Fibroblast of skin of left quadriceps (primary cell): ENCODE measurements at regions not wholly inside any gene's neighbourhood (a gene's known extent, or its start where the extent isn't known, plus 50 kb on each side); places are given as distances from the start of the nearest gene placed in this dataset.
"Not testable (repeated sequence)": the region's sequence is repeated elsewhere in the genome, so short reads cannot be mapped to it uniquely, and the experiment has no call there.

Experiments
- DNase-seq, 2 experiments: peaks; one replicate each; pipeline ENCODE4 v3.0.0-alpha.2; 2013; ENCODE audit warnings: low read depth in 2 of 2

DNA sequence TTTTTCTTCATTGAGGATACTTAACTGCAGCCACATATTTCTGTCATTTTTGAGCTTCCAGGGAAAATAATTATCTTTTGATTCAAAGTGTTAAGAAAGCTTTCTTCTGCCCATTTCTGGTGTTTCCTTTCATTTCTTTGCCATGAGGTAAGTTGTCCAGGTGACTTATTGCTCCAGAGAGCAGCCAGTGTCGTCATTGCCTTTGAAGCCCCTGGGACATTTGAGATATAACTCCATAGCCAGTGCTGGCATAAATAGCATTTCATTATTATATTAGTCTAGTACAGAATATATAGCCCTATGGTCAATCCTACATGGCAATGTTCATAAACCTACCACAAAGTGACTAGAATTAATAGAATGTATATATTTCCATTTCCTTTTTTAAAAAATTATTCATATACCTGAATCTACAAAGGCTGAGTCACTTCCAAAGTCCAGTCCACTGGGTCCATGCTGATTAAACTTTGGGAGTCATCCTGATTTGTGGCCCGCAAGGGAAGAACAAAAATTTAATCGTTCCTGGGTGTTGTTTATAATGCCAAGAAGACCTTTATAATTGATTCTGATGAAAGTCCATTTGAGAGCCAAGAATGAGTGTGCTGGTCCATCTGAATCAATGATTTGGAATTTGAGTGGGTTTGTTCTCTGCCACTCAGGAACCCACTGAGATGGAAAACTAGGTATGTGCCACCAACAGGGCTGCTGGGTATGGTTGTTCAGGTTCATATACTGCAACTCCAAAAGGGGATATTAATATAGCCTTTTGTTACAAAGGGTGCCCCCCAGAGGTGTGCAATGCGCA is 221.8 kb upstream of the PLXNA2 start:
- no peak for DNase-seq

DNA sequence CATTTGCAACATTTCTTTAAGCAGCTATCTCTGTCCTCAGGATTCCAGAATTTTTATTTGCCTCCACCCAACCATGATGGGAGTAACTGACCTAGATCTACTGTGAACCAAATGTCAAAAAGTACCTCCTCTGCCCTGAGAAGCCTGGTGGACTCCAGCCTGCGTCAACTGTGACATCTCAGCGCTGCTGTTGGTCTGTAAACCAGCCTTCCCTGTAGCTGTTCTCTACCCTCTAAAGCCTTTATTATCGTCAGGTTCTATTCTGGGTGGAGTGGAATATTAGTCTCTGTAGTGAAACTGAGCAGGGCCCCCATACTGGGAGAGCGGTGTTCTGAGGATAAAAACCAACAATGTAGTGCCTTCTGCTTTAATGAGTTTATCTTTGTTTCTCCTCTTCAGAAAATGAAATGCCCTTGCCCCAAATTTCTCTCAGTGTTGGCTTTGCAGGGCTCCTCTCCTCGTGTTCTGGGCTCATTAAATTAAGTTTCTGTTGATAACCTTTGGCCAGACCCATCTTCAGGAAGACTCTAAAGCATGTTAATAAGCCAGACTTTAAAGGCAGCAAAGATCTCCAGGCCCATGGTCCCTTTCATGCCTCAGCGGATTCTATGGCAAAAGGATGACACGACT is 223.1 kb upstream of the PLXNA2 start:
- DNase-seq, result no peak

DNA sequence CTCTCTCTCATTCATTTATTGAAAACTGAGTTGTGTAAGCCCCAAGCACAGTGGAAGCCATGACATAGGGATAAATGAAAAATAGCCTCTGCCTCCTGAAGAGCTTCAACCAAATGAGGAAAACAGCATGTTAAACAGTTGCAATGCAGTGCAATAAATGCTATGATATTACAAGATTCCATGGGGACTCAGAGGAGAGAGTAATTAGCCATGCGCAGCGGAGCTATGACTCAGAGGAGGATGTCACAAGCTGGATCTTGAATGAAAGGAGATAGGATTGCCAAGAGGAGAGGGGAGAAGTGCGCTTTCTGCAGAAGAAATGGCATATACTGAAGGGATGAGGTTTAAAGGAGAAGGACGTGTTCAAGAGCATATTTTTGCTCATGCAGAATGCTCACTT is 231.3 kb upstream of the PLXNA2 start:
- DNase-seq, result peak; percentile 26 to 36

DNA sequence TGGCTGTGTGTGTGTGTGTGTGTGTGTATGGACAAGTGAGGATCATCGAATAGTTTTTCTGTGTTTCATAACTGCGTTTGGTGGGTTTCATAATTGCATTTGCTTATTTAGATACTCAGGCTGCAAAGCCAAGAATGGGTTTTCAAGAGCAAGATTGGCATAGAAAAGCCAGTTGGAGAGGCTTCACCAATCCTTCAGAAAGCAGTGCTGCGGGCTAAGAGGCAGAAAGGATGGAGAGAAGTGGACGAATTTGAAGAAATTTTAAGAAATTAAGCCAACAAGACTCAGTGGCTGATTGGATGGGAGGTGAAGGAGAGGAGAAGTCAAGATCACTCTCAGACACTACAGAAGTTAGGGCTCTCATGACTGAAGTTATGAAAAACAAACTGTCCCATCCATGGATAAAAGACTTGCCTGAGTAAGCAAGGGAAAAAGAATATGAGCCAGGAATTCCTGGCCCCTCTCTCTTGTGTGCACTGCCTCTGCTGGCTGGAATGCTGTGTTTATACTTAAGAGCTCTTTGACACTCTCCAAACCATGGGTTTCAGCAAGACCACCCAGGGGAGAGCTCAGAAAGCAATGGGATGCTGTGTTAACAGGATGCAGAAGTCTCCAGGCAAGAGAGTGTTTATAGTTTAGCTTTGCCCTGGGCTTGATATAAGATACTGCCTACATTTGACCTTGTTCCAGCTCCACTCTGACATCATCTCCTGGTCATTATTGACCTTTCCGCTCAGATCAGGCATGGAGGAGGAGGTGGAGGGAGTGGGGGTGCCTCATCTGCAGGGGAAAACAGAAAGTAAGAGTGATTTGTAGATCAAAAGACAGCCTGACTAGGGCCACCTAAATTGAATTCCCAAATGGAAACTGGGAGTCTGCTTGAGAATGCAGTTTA is 232.0 kb upstream of the PLXNA2 start:
- DNase-seq, result peak in 1 of 2 experiments; percentile 3

DNA sequence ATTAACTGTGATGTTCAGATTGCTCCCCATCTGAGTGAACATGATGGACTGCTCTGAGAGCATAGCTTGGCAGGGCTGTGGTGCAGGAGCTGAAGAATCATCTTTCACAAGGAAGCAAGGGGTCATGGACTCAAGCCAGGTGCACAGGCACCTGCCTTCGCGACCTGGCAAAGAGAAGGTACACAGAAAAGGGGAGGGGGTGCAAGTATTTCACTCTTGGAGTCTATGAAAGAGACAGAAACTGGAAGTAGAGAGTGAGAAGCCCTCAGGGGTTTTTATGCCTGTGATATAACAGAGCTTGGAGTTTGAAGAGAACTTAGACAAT is 232.6 kb upstream of the PLXNA2 start:
- no peak for DNase-seq

DNA sequence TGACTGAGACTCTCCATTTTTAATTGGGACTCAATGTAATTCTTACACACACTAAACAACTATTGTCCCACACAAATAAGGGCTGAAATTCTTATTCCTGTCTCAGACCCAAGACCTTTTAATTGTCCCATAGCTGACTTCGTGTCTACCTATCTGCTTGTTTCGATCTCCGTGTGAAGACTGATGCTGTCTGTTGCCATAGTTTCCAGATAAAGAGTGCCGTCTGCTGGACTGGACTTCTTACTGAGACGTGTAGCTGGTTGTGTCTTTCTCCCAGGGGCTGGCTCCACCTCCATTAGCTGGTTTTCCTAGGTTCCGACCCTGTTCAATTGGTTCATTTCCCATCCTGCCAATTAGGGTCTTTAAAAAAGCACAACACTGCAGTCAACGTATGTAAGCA is 235.3 kb upstream of the PLXNA2 start:
- no peak for DNase-seq

DNA sequence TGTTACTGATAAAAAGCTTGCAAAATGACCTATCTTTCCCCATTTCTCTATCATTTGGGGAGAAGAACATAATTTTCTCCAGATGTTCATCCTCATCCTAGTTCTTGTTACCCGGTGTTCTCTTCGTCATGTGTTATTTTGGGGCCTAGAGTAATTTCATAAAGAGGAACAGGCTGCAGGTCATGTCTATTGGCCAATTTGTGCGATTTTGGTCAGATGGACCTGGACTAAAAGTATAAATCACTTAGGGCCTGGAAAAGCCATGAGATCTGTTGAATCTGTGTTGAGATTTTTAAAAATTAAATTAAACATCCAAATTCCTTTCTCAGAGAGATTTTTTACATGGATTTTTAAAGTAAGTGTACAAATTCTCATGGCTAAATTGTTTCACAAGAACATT is 241.3 kb upstream of the PLXNA2 start:
- DNase-seq, result no peak

DNA sequence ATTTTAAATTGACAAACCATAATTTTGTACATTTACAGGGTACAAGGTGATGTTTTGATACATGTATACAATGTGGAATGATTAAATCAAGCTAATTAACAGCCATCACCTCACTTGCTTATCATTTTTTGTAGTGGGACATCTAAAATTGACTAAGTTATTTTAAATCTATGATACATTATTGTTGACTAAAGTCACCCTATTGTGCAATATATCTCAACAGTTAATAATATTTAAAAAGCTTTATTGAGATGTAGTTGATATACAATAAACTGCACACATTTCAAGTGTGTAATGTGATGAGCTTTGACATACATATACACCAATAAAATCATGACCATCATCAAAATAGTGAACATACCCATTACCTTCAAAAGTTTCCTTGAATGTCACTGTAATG is 242.5 kb upstream of the PLXNA2 start:
- DNase-seq, result no peak

DNA sequence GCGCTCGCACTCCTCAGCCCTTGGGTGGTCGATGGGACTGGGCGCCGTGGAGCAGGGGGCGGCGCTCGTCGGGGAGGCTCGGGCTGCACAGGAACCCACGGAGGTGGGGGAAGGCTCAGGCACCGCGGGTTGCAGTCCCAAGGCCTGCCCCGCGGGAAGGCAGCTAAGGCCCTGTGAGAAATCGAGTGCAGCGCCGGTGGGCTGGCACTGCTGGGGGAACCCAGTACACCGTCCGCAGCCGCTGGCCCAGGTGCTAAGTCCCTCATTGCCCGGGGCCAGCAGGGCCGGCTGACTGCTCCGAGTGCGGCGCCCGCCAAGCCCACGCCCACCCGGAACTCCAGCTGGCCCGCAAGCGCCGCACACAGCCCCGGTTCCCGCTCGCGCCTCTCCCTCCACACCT is 244.2 kb upstream of the PLXNA2 start:
- not testable (repeated sequence) for DNase-seq

DNA sequence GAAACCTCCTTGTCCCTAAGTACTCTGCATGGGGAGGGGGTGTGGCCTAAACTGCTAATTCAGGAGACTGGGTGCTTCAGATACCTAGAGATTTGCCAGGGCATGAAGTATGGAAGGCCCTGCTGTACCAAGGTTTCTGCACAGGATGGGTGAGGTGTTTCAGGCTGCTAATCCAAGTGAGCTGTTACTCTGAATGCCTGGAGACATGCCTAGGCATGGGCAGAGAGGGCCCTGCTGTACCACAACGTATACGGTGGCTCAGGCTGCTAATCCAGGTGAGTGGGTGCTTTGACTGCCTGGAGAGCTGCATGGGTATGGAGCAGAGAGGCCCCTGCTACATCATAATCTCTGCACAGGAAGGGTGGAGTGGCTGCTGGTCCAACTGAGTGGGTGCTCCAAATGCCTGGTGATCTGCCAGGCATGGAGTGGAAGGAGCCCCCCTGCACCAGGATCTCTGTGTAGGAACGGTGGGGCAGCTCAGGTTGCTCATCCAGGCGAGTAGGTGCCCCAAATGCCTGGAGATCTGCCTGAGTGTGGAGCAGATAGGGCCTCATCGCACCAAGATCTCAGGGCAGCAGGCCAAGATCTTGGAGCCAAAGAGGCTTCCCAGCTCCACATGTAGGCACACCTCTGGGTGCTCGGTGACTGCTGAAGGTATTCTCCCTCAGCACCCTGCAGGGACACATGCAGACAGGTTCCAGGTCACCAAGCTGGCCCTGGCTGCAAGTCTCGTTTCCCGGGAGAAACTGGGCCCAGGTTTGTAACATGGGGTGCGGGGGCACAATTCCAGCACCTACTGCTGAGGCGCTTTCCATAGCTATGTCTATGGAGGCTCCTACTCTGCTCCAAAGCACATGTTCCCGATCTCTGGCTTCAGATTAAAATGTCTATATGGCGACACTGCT is 252.5 kb upstream of the PLXNA2 start:
- DNase-seq, result no peak

DNA sequence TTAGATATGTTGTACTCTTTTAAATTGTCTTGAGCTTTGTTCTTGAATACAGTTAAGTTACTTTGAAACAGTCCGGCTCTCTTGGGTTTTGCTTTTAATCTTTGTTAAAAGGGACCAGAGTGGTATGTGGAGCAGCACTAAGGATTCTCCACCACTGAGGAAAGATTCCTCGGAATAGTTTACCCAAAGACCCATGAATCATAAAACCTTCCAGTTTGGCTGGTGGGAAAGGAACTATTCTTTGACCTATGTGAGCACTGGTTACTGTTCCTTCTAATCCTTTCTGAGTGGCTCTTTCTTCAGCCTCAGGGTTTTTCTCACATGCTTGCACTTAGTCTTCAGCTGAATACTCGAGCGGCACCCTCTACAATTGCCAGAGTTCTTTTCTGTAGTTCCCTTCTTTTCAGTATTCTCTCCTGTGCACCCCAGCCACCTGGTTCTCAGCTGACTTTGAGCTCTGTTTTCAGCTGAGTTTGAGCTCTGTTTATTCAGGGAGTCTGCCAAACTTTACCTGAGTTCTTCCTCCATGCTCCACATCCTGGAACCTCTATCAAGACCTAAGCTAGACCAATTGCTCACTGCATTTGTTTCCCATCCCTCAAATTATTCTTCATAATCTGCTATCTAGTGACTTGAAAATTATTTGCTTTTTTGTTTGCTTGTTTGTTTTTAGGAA is 253.8 kb upstream of the PLXNA2 start:
- DNase-seq, result no peak

DNA sequence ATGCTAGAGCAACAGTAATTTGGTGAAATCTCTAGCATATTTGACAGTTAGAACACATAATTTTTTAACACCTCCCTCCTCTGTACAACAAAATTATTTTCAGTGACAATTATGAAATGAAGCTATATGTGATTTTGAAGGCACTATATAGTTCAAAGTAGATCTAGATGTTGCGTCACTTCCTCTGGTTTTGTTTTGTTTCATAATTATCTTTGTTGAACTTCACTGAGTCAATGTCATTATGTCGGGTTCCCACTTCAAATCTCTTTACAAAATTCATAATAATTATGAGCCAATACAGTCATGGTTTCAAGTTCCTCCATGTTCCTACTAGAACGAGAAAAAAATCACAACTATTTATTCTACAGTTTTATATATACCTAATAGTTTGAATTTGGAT is 254.8 kb upstream of the PLXNA2 start:
- no peak for DNase-seq

DNA sequence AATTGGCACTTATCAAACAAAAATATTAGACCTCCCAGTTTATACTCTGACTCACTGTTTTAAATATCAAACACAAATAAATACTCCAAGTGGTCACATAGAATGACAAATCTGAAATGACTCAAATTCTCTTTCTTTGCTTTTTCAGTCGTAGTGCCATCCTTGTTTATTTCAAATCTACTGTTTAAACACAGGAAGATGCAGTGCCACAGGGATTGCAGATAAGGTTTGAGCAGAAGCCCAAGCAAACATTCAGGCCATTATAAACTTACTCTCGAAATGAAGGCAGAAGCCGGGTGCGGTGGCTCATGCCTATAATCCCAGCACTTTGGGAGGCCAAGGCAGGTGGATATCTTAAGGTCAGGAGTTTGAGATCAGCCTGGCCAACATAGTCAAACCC is 255.4 kb upstream of the PLXNA2 start:
- DNase-seq, result no peak

DNA sequence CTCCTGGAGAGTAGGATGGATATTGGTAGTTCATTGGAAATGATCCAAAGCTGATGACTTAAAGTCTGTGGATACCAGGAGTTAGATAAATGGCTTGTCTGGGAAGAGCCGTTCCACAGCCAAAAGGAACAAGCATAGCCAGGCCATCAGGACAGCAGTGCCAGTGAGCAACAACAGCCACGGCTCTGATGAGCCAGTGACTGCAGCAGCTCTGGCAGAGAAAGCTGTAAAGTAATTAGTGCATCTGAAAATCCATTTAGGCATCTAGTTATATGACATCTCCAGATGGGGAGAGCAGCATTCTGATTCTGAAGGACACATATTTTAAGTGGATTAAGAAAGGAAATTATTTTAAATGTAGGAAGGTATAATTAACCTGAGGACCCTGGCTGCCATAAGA is 256.2 kb upstream of the PLXNA2 start:
- DNase-seq, result no peak

DNA sequence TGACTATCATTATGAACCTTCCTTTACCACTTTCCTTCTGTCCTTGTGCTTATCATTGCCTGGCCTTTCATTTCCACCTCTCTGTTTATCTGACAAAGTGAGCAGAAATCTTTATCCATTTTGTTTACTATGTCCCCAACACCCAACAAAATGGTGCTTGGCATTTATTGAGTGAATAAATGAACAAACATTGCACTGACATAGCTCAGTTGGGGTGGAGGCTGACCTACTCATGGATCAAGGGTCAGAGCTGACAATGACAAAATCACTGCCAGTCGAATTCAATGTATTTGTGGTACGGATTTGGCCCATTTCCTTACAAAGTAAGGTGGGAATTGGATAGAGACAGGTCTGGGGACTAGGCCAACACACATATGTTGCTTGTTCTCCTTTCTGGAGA is 257.4 kb upstream of the PLXNA2 start:
- DNase-seq, result no peak

DNA sequence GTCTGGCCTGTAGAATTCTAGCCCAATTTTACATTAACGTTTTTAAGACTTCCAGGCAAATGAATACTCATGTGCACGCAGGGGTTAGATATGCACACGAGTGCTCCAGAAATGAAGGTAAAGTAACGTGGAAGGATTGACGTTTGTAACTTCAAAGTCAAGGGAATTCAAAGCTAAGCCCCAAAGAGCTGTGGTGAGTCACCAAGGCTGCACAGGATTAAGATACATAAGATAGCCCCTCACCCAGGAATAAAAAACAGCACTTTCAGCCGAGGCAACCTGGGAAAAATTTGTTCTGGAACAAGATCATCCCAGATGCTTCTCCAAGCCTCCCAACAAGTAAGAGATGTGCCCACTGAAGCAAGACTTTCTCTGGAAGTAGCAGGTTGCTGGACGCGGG is 259.6 kb upstream of the PLXNA2 start:
- DNase-seq, result no peak

DNA sequence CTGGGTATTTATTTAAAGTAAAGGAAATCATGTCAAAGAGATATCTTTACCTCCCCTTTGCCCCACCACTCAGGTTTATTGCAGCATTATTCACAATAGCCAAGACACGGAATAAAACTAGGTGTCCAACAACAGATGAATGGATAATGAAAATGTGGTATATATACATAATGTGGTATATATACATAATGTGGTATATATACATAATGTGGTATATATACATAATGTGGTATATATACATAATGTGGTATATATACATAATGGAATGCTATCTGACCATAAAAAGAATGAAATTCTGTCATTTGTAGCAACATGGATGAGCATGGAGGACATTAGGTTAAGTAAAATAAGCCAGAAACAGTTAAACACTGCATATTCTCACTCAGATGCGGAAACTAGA is 262.6 kb upstream of the PLXNA2 start:
- no peak for DNase-seq

DNA sequence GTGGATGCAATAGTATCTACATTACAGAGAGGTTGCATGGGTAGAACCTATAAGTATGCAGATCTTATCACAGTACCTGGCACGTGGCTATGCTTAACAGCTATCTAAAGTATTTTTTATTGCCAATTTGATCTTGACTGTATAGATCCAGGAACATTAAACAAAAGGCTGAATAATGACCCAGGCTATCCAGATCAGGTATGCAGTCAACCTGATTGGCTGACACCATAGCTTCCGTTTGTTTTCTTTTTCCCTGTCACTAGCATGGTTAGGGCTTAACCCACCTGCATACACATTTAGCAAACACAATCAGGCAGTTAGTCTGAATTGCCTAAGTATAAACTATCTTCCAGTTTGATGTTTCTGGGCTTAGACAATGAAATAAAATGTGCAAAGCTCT is 264.9 kb upstream of the PLXNA2 start:
- DNase-seq, result no peak

DNA sequence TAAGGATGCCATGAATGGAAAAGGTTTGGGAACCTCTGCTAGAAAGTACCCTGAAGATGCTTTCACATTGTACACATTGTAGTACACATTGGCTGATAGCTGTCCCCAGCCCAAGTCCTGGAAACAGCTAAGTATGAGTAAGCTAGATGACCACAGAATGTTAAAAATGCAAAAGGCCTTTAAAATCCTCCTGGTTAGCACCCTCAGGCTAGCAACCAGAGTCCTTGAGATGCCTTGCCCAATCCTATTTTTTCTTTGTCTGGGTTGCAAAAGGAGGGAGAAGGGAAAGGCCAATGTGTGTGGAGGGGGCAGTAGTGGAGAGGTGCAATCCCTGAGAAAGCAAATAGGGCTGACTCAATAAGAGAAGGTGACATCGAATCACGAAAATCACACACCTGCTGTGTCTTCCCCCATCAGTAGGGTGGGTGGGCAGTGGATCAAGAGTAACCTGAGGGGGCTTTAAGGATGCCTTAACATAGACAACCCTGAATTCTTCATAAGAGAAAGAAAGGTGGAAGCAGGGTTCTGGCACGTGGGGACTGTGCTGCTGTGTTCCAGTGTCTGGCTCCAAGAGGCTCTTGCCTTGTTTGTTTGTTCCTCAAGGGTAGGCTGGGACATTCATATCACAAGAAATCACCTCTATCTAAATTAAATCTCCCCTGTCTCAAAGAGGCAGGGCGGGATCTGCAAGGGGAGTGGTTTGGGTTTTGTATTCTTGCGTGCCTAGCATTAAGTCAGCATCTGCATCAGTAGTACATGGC is 266.2 kb upstream of the PLXNA2 start:
- DNase-seq, result peak; percentile 53 to 56

DNA sequence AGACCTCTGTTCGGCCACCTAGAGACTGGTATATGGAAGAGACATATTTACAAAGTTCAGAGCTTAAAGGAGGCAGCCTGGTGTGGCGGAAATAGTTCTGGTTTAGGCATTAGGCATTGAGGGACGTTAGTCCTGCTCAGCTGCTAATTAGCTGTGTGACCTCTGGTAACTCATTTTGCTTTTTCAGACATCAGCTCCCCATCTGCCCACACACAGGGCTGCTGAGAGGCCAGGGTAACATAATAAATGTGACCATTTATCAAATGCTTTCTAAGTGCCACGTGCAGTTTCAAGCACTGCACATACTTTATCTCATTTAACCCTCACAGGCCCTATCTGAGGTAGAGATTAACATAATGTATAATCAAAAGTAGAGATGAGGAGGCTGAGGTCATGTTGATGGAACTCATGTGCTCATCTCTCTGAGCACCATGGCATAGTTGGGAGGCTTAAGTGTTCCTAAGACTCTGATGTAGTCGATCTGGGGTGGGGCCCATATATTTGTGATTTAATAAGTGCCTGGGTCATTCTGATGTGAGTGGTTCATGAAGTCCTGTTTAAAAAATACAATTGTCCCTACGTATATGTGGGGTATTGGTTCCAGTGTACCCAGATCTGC is 267.2 kb upstream of the PLXNA2 start:
- DNase-seq, result no peak
